ENCODE measurements at regions not wholly inside any gene's neighbourhood (a gene's known extent, or its start where the extent isn't known, plus 50 kb on each side); places are given as distances from the start of the nearest gene placed in this dataset.

- TF ChIP-seq CTCF (IDR thresholded peaks at IDR 0.05 in 4 of 5, conservative IDR thresholded peaks at IDR 0.05 in 1 of 5) = no peak
- TF ChIP-seq POLR2A (IDR thresholded peaks at IDR 0.05) = no peak
Measured at GRCh38 chr6:76788155-76788554, 675.1 kb downstream of the HTR1B start.

Measured in gastrocnemius medialis (tissue), 4 donors.